K562 (cell line): ENCODE measurements at regions not wholly inside any gene's neighbourhood (a gene's known extent, or its start where the extent isn't known, plus 50 kb on each side); places are given as distances from the start of the nearest gene placed in this dataset.

ENCODE experiments used
- ATAC-seq: fragments of 200-7000 bp; cut with Tn5 transposase; 3 replicates; pipeline ENCODE4 v1.9.1; 2020; ENCODE audit warnings: moderate library complexity
- BruUV-seq: library from RNA; stranded (reverse); fragments of 400-500 nt; replicated peaks from 2 replicates; lab custom pipeline; 2021; lab: Mats Ljungman, UMichigan
- CTCF ChIA-PET: fragments of 300-600 bp; formaldehyde crosslinking; extraction: SDS; loops from one replicate; lab custom pipeline; 2021; ENCODE audit warnings: low intra/inter-chr PET ratio; lab: Yijun Ruan, JAX
- POLR2A ChIA-PET: fragments of 300-600, 350-650 bp; sonication (Branson Sonifier 250); formaldehyde crosslinking; extraction: SDS; loops from one replicate; lab custom pipeline; 2021; ENCODE audit warnings: antibody characterized with exemption, inconsistent platforms; lab: Yijun Ruan, JAX
- DNase-seq, 4 experiments: peaks; one replicate each; pipeline versions ENCODE4 v3.0.0 to v3.0.0-alpha.2; 2011 to 2018; ENCODE audit warnings: low spot score in 3 of 4, mixed read lengths in 3 of 4; ENCODE audit errors: extremely low read depth in 1 of 4
- FAIRE-seq: peaks from 2 replicates; lab custom pipeline; 2011; peaks lifted over from hg19 to GRCh38; lab: Jason Lieb, UNC
- H2AFZ ChIP-seq: 2 replicates; pipeline ENCODE4 v1.6.0; 2011; ENCODE audit warnings: low read depth, low read length, control low read depth, inconsistent platforms
- H3K27ac ChIP-seq: fragments of 200-600 bp; 3 replicates; pipeline ENCODE4 v1.8.0; 2011; ENCODE audit warnings: low read depth, mild to moderate bottlenecking, control low read depth, inconsistent platforms, low read length, moderate library complexity, mixed read lengths; ENCODE audit errors: extremely low read depth
- H3K27me3 ChIP-seq, 2 experiments: fragments of 300-600 bp in 1 of 2; 2 replicates in 1 of 2; 3 replicates in 1 of 2; pipeline versions ENCODE4 v1.6.0 to v1.8.0; 2011; ENCODE audit warnings: inconsistent platforms in 2 of 2, low read length in 2 of 2, mild to moderate bottlenecking in 1 of 2, mixed read lengths in 1 of 2, moderate library complexity in 1 of 2; ENCODE audit not compliant: control insufficient read depth in 2 of 2, insufficient read depth in 2 of 2
- H3K36me3 ChIP-seq: fragments of 300-600 bp; 3 replicates; pipeline ENCODE4 v1.8.0; 2011; ENCODE audit warnings: mild to moderate bottlenecking, low read length, inconsistent platforms; ENCODE audit not compliant: control insufficient read depth, insufficient read depth
- H3K4me1 ChIP-seq, 2 experiments: fragments of 200-600 bp in 1 of 2; replicated peaks in 1 of 2; 2 replicates in 1 of 2; 3 replicates in 1 of 2; pipeline versions ENCODE4 v1.5.1 to v1.8.0; 2011; ENCODE audit warnings: inconsistent platforms in 2 of 2, low read length in 2 of 2, mild to moderate bottlenecking in 1 of 2, mixed read lengths in 1 of 2, moderate library complexity in 1 of 2; ENCODE audit not compliant: control insufficient read depth in 2 of 2, insufficient read depth in 2 of 2
- H3K4me2 ChIP-seq: 2 replicates; pipeline ENCODE4 v1.6.1; 2011; ENCODE audit warnings: low read length, control low read depth, inconsistent platforms, mixed read lengths; ENCODE audit not compliant: insufficient read depth
- H3K4me3 ChIP-seq: fragments of 200-600 bp; sonication (generic), shearing (Covaris generic); 2 replicates; pipeline ENCODE4 v1.5.1; 2016; ENCODE audit warnings: control low read depth, inconsistent platforms
- H3K79me2 ChIP-seq: fragments of 200-600 bp; 3 replicates; pipeline ENCODE4 v1.8.0; 2011; ENCODE audit warnings: low read length, inconsistent platforms; ENCODE audit not compliant: control insufficient read depth, insufficient read depth
- H3K9ac ChIP-seq, 2 experiments: 2 replicates each; pipeline versions ENCODE4 v1.6.0 to v1.6.1; 2011; ENCODE audit warnings: low read depth in 2 of 2, low read length in 2 of 2, control low read depth in 1 of 2, inconsistent platforms in 1 of 2, mild to moderate bottlenecking in 1 of 2, mixed read lengths in 1 of 2; ENCODE audit not compliant: insufficient read depth in 1 of 2
- H3K9me1 ChIP-seq: one replicate; pipeline ENCODE4 v1.6.0; 2011; ENCODE audit warnings: inconsistent platforms, mild to moderate bottlenecking, low read length, moderate library complexity; ENCODE audit not compliant: control insufficient read depth, insufficient read depth
- H3K9me3 ChIP-seq: replicated peaks from 2 replicates; pipeline ENCODE4 v1.5.1; 2011; ENCODE audit warnings: low read depth, low read length, inconsistent platforms; ENCODE audit not compliant: control insufficient read depth, insufficient read depth
- H4K20me1 ChIP-seq: replicated peaks from 2 replicates; pipeline ENCODE4 v1.6.1; 2011; ENCODE audit warnings: low read length, inconsistent platforms, mixed read lengths; ENCODE audit not compliant: control insufficient read depth, insufficient read depth
- CEBPB ChIP-seq: fragments of 450-650 bp; IDR thresholded peaks from 2 replicates; pipeline ENCODE4 v1.6.1; 2016; ENCODE audit warnings: missing genetic modification characterization, missing compliant biosample characterization
- IRF1 ChIP-seq: sonication (generic); formaldehyde crosslinking; IDR thresholded peaks from 2 replicates; pipeline ENCODE4 v1.8.0; 2022; ENCODE audit warnings: missing genetic modification reagents, mild to moderate bottlenecking, borderline replicate concordance
- JUN ChIP-seq, 2 experiments: sonication (generic) in 1 of 2; formaldehyde crosslinking in 1 of 2; IDR thresholded peaks; 2 replicates each; pipeline versions ENCODE4 v1.6.1 to v1.8.0; 2012 to 2022; ENCODE audit warnings: borderline replicate concordance in 2 of 2, mild to moderate bottlenecking in 2 of 2, improper control_type of control experiment in 1 of 2, low read depth in 1 of 2, low read length in 1 of 2, missing genetic modification reagents in 1 of 2
- KDM5B ChIP-seq: fragments of 200-600 bp; sonication (generic); IDR thresholded peaks from 2 replicates; pipeline ENCODE4 v1.6.1; 2012; ENCODE audit warnings: low read depth, mild to moderate bottlenecking, moderate library complexity, low read length, control low read depth, inconsistent platforms; ENCODE audit not compliant: insufficient replicate concordance
- KLF6 ChIP-seq: fragments of 250-450 bp; sonication (Bioruptor Pico); IDR thresholded peaks from 2 replicates; pipeline ENCODE4 v1.4.0; 2020; ENCODE audit warnings: mild to moderate bottlenecking, moderate library complexity, borderline replicate concordance
- POLR2AphosphoS5 ChIP-seq: IDR thresholded peaks from 2 replicates; pipeline ENCODE4 v1.6.1; 2011; ENCODE audit warnings: mild to moderate bottlenecking, low read depth, low read length, moderate library complexity; ENCODE audit not compliant: control insufficient read depth, insufficient read depth
- ZNF583 ChIP-seq: fragments of 250-450 bp; sonication (Bioruptor Pico); IDR thresholded peaks from 2 replicates; pipeline ENCODE4 v1.4.0; 2020
- in situ Hi-C: fragments of 300-500 bp; cut with MboI; formaldehyde crosslinking; loops from 4 replicates; pipeline ENCODE4 v1.15.0; 2018; ENCODE audit warnings: inconsistent platforms, mixed read lengths
- intact Hi-C: fragments of 100-400 bp; cut with micrococcal nuclease; formaldehyde crosslinking; loops from 2 replicates; pipeline ENCODE4 v1.14.2; 2022
- TF ChIP-seq, protein P1 (sequence below): fragments of 450-650 bp; formaldehyde crosslinking; IDR thresholded peaks from 2 replicates; pipeline ENCODE4 v1.4.0; 2022; ENCODE audit warnings: mild to moderate bottlenecking, moderate library complexity

GRCh38 chr5:58382131-58382534 is 77.8 kb downstream of the PLK2 start (continued):
- TF ChIP-seq, protein P1, sequence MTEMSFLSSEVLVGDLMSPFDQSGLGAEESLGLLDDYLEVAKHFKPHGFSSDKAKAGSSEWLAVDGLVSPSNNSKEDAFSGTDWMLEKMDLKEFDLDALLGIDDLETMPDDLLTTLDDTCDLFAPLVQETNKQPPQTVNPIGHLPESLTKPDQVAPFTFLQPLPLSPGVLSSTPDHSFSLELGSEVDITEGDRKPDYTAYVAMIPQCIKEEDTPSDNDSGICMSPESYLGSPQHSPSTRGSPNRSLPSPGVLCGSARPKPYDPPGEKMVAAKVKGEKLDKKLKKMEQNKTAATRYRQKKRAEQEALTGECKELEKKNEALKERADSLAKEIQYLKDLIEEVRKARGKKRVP (CRISPR knock-in tag), result no peak
- TF ChIP-seq IRF1 (CRISPR knock-in tag) (no peak), KLF6 (peak; percentile 22; the same call in 1 of the 2 replicates), KDM5B (no peak), CEBPB (tag) (no peak), ZNF583 (CRISPR knock-in tag) (0 out of 2 replicates have a peak, but pooled peaks have one; percentile 31)

DNA sequence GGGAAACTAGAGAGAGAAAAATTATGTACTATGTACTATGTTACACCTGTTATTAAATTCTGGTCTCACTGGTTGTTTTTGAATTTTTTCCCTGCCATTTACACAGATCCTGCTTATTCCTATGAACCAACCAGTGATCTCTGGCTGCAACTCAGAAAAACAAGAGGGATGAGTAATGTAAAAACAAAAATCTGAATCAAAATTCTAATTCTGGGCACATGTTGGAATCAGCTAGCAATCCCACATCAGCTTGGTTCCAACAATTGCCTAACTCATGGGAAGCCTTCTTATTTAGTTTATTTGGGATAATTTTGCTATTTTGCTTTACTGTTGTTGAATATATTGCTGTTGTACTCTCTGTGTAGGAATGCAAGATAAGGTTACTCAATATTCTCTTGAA is 78.3 kb downstream of the PLK2 start:
- Histone ChIP-seq H3K4me2 (no peak overlapping the region), H3K9ac (no peak overlapping the region), H3K4me3 (no peak overlapping the region), H3K36me3 (no peaks in the 10 kb centered on the region), H3K27me3 (no peaks in the 10 kb centered on the region), H3K27ac (no peak overlapping the region), H3K9me3 (no peaks in the 10 kb centered on the region), H3K9me1 (no peaks in the 10 kb centered on the region), H4K20me1 (no peaks in the 10 kb centered on the region), H2AFZ (no peak overlapping the region), H3K79me2 (no peaks in the 10 kb centered on the region), H3K4me1 (no peaks in the 10 kb centered on the region)
- TF ChIP-seq JUN (IDR thresholded peaks at IDR 0.05; ENCODE audit: borderline replicate concordance, low read depth, low read length) (no peak), JUN (CRISPR knock-in tag; IDR thresholded peaks at IDR 0.05; ENCODE audit: borderline replicate concordance) (no peak), POLR2AphosphoS5 (no peak)
- no peak for FAIRE-seq
- ChIA-PET POLR2A (no interaction called here), CTCF (no interaction called here)
- no peak for ATAC-seq
- DNase-seq, result no peak
- no TSS peak for BruUV-seq
- in situ Hi-C loops, result no loop called here
- intact Hi-C loops, result no loop called here
